Caco-2 (cell line): ENCODE measurements at regions not wholly inside any gene's neighbourhood (a gene's known extent, or its start where the extent isn't known, plus 50 kb on each side); places are given as distances from the start of the nearest gene placed in this dataset.

Experiments
- BruUV-seq: library from RNA; stranded (reverse); fragments of 400-500 nt; replicated peaks from 2 replicates; lab custom pipeline; 2021; lab: Mats Ljungman, UMichigan
- CTCF ChIA-PET: fragments of 300-600 bp; sonication (Branson Sonifier 250); formaldehyde crosslinking; loops from one replicate; lab custom pipeline; 2022; ENCODE audit warnings: antibody characterized with exemption; lab: Charles Lee
- POLR2A ChIA-PET: fragments of 300-600 bp; sonication (Branson Sonifier 250); formaldehyde crosslinking; loops from one replicate; lab custom pipeline; 2022; ENCODE audit warnings: antibody characterized with exemption; lab: Charles Lee
- DNase-seq, 2 experiments: peaks; one replicate each; pipeline versions ENCODE4 v3.0.0 to v3.0.0-alpha.2; 2020 to 2022
- H3K27me3 ChIP-seq: replicated peaks from 2 replicates; pipeline ENCODE4 v1.6.0; 2011; ENCODE audit warnings: low read length; ENCODE audit not compliant: control insufficient read depth, insufficient read depth
- H3K36me3 ChIP-seq: 2 replicates; pipeline ENCODE4 v1.5.1; 2011; ENCODE audit warnings: low read length; ENCODE audit not compliant: control insufficient read depth, insufficient read depth
- H3K4me1 ChIP-seq: fragments of 250-450 bp; sonication (Bioruptor Pico); 2 replicates; pipeline ENCODE4 v1.5.1; 2020; ENCODE audit warnings: mild to moderate bottlenecking
- H3K4me3 ChIP-seq: 2 replicates; pipeline ENCODE4 v1.5.1; 2011; ENCODE audit warnings: low read depth, mild to moderate bottlenecking, control low read depth, low read length
- H3K9me3 ChIP-seq: fragments of 250-450 bp; sonication (Bioruptor Pico); 2 replicates; pipeline ENCODE4 v1.5.1; 2020; ENCODE audit warnings: mild to moderate bottlenecking, moderate library complexity
- H3K27ac Mint-ChIP-seq: one replicate; pipeline ENCODE4 v1.8.0; 2022; ENCODE audit warnings: mixed read lengths; ENCODE audit not compliant: unreplicated experiment
- H3K27me3 Mint-ChIP-seq: one replicate; pipeline ENCODE4 v1.8.0; 2022; ENCODE audit warnings: mixed read lengths; ENCODE audit not compliant: insufficient read depth, unreplicated experiment
- H3K36me3 Mint-ChIP-seq: one replicate; pipeline ENCODE4 v1.8.0; 2022; ENCODE audit warnings: mild to moderate bottlenecking, mixed read lengths; ENCODE audit not compliant: insufficient read depth, unreplicated experiment
- H3K4me1 Mint-ChIP-seq: one replicate; pipeline ENCODE4 v1.8.0; 2022; ENCODE audit warnings: low read depth, mixed read lengths; ENCODE audit not compliant: unreplicated experiment
- H3K4me3 Mint-ChIP-seq: one replicate; pipeline ENCODE4 v1.8.0; 2022; ENCODE audit warnings: mild to moderate bottlenecking, moderate library complexity, mixed read lengths; ENCODE audit not compliant: unreplicated experiment
- H3K9me3 Mint-ChIP-seq: one replicate; pipeline ENCODE4 v1.8.0; 2022; ENCODE audit warnings: mixed read lengths; ENCODE audit not compliant: unreplicated experiment
- CTCF ChIP-seq, 2 experiments: fragments of 200-600 bp in 1 of 2; IDR thresholded peaks; 1 replicate in 1 of 2; 2 replicates in 1 of 2; pipeline versions ENCODE4 v1.5.1 to v1.8.0; 2011 to 2022; ENCODE audit warnings: antibody characterized with exemption in 1 of 2, control low read depth in 1 of 2, inconsistent platforms in 1 of 2, low read depth in 1 of 2, low read length in 1 of 2, mild to moderate bottlenecking in 1 of 2, moderate library complexity in 1 of 2; ENCODE audit not compliant: insufficient read depth in 1 of 2, severe bottlenecking in 1 of 2, unreplicated experiment in 1 of 2
- intact Hi-C: fragments of 100-400 bp; cut with micrococcal nuclease; formaldehyde crosslinking; loops from one replicate; pipeline ENCODE4 v1.10.0; 2022; ENCODE audit not compliant: unreplicated experiment

- Histone ChIP-seq H3K27me3 (no peaks in the 10 kb centered on the region), H3K36me3 (no peaks in the 10 kb centered on the region), H3K4me1 (no peaks in the 10 kb centered on the region), H3K4me3 (no peak overlapping the region), H3K9me3 (no peaks in the 10 kb centered on the region)
- no peaks in the 10 kb centered on the region for H3K4me1 Mint-ChIP-seq
- DNase-seq = no peak
- BruUV-seq = no TSS peak
- H3K27me3 Mint-ChIP-seq = peaks cover 20% of the 10 kb centered on the region
- intact Hi-C loops = no loop called here
- no peaks in the 10 kb centered on the region for H3K36me3 Mint-ChIP-seq
- H3K9me3 Mint-ChIP-seq = peaks cover 6% of the 10 kb centered on the region
- CTCF ChIA-PET = no interaction called here
- POLR2A ChIA-PET = no interaction called here
- H3K4me3 Mint-ChIP-seq = no peak overlapping the region
- no peak for TF ChIP-seq CTCF (IDR thresholded peaks at IDR 0.05; ENCODE audit: insufficient read depth in 1 of 2, low read depth in 1 of 2, low read length in 1 of 2, severe bottlenecking in 1 of 2, unreplicated experiment in 1 of 2)
- H3K27ac Mint-ChIP-seq = no peak overlapping the region
These were observed 659.4 kb downstream of the TBC1D22A start for GRCh38 chr22:47421846-47422245.

GRCh38 chr22:47420211-47420610, 657.8 kb downstream of the TBC1D22A start:
- intact Hi-C loops = no loop called here
- H3K9me3 ChIP-seq = no peaks in the 10 kb centered on the region
- no peak for TF ChIP-seq CTCF (IDR thresholded peaks at IDR 0.05; ENCODE audit: insufficient read depth in 1 of 2, low read depth in 1 of 2, low read length in 1 of 2, severe bottlenecking in 1 of 2, unreplicated experiment in 1 of 2)
- Mint-ChIP-seq H3K4me3 (no peak overlapping the region), H3K4me1 (no peaks in the 10 kb centered on the region), H3K36me3 (no peaks in the 10 kb centered on the region), H3K9me3 (peaks cover 10% of the 10 kb centered on the region), H3K27ac (no peak overlapping the region), H3K27me3 (peaks cover 15% of the 10 kb centered on the region)
- ChIA-PET CTCF (no interaction called here), POLR2A (no interaction called here)
- no peaks in the 10 kb centered on the region for H3K36me3 ChIP-seq
- H3K27me3 ChIP-seq = no peaks in the 10 kb centered on the region
- no peak overlapping the region for H3K4me3 ChIP-seq
- H3K4me1 ChIP-seq = no peaks in the 10 kb centered on the region
- no peak for DNase-seq
- no TSS peak for BruUV-seq

- no TSS peak for BruUV-seq
- no peak overlapping the region for H3K27ac Mint-ChIP-seq
- no peak for TF ChIP-seq CTCF (IDR thresholded peaks at IDR 0.05; ENCODE audit: insufficient read depth in 1 of 2, low read depth in 1 of 2, low read length in 1 of 2, severe bottlenecking in 1 of 2, unreplicated experiment in 1 of 2)
These were observed 656.8 kb downstream of the TBC1D22A start for GRCh38 chr22:47419239-47419638.

More at GRCh38 chr22:47419239-47419638, 656.8 kb downstream of the TBC1D22A start:
- Mint-ChIP-seq H3K9me3 (peaks cover 10% of the 10 kb centered on the region), H3K27me3 (peaks cover 12% of the 10 kb centered on the region), H3K4me3 (no peak overlapping the region), H3K36me3 (no peaks in the 10 kb centered on the region), H3K4me1 (no peaks in the 10 kb centered on the region)
- no peaks in the 10 kb centered on the region for H3K27me3 ChIP-seq
- no peaks in the 10 kb centered on the region for H3K4me1 ChIP-seq
- ChIA-PET CTCF (no interaction called here), POLR2A (no interaction called here)
- intact Hi-C loops = no loop called here
- H3K9me3 ChIP-seq = no peaks in the 10 kb centered on the region
- H3K36me3 ChIP-seq = no peaks in the 10 kb centered on the region
- no peak overlapping the region for H3K4me3 ChIP-seq
- peak in 1 of 2 experiments; percentile 12 for DNase-seq
